ENCODE measurements at regions not wholly inside any gene's neighbourhood (a gene's known extent, or its start where the extent isn't known, plus 50 kb on each side); places are given as distances from the start of the nearest gene placed in this dataset.

GRCh38 chr5:89041249-89041779, 158.3 kb upstream of the MEF2C start:
- Histone ChIP-seq H3K4me1 (no peaks in the 10 kb centered on the region), H3K27me3 (no peaks in the 10 kb centered on the region), H3K27ac (no peak overlapping the region), H3K4me3 (no peak overlapping the region), H3K36me3 (no peaks in the 10 kb centered on the region), H3K9me3 (no peaks in the 10 kb centered on the region)
- intact Hi-C loops (cut with DNase I), result no loop called here
- WGBS (ENCODE audit: insufficient coverage, low coverage, low lambda C conversion rate, missing lambda C conversion rate), result 37% methylated on average over 3 of the region's 3 CpGs
- TF ChIP-seq POLR2A (IDR thresholded peaks at IDR 0.05) (no peak), CTCF (IDR thresholded peaks at IDR 0.05) (no peak)
- ATAC-seq, result peak in 1 of 4 donors; percentile 55
- DNase-seq, result no peak

GRCh38 chr5:89036704-89037489, 153.9 kb upstream of the MEF2C start:
- WGBS (ENCODE audit: insufficient coverage, low coverage, low lambda C conversion rate, missing lambda C conversion rate), result 50% methylated on average over 8 of the region's 8 CpGs
- Histone ChIP-seq H3K4me1 (no peaks in the 10 kb centered on the region), H3K4me3 (no peak overlapping the region), H3K27me3 (no peaks in the 10 kb centered on the region), H3K36me3 (no peaks in the 10 kb centered on the region), H3K9me3 (no peaks in the 10 kb centered on the region), H3K27ac (no peak overlapping the region)
- ATAC-seq (no peak), DNase-seq (no peak)
- TF ChIP-seq POLR2A (IDR thresholded peaks at IDR 0.05), result no peak
- TF ChIP-seq CTCF (IDR thresholded peaks at IDR 0.05), result no peak
- intact Hi-C loops (cut with DNase I), result no loop called here

GRCh38 chr5:89036166-89036565, 153.2 kb upstream of the MEF2C start:
- 70% methylated on average over 6 of the region's 6 CpGs for WGBS (ENCODE audit: insufficient coverage, low coverage, low lambda C conversion rate, missing lambda C conversion rate)
- TF ChIP-seq POLR2A (IDR thresholded peaks at IDR 0.05), result no peak
- no peak for TF ChIP-seq CTCF (IDR thresholded peaks at IDR 0.05)
- Histone ChIP-seq H3K27me3 (no peaks in the 10 kb centered on the region), H3K27ac (no peak overlapping the region), H3K36me3 (no peaks in the 10 kb centered on the region), H3K9me3 (no peaks in the 10 kb centered on the region), H3K4me3 (no peak overlapping the region), H3K4me1 (no peaks in the 10 kb centered on the region)
- no peak for DNase-seq
- intact Hi-C loops (cut with DNase I), result no loop called here
- no peak for ATAC-seq

GRCh38 chr5:89034588-89034987, 151.6 kb upstream of the MEF2C start:
- no peak for ATAC-seq
- Histone ChIP-seq H3K36me3 (no peaks in the 10 kb centered on the region), H3K4me1 (no peaks in the 10 kb centered on the region), H3K27me3 (no peaks in the 10 kb centered on the region), H3K9me3 (no peaks in the 10 kb centered on the region), H3K4me3 (no peak overlapping the region), H3K27ac (no peak overlapping the region)
- TF ChIP-seq CTCF (IDR thresholded peaks at IDR 0.05) (no peak), POLR2A (IDR thresholded peaks at IDR 0.05) (no peak)
- intact Hi-C loops (cut with DNase I), result no loop called here
- WGBS (ENCODE audit: insufficient coverage, low coverage, low lambda C conversion rate, missing lambda C conversion rate), result 49% methylated on average over 2 of the region's 2 CpGs
- no peak for DNase-seq
